B cell (primary cell): ENCODE measurements at regions not wholly inside any gene's neighbourhood (a gene's known extent, or its start where the extent isn't known, plus 50 kb on each side); places are given as distances from the start of the nearest gene placed in this dataset.

ENCODE experiments used
- ATAC-seq: fragments of 200-7000 bp; cut with Tn5 transposase; one replicate; pipeline ENCODE4 v1.10.0; 2021; ENCODE audit warnings: low read depth, mild to moderate bottlenecking, moderate number of reproducible peaks, moderate library complexity
- CTCF ChIA-PET: fragments of 350-600 bp; sonication (Branson Sonifier 250); formaldehyde crosslinking; loops from one replicate; lab custom pipeline; 2021; ENCODE audit warnings: antibody characterized with exemption, inconsistent platforms; lab: Charles Lee
- POLR2A ChIA-PET: fragments of 350-600 bp; sonication (Branson Sonifier 250); formaldehyde crosslinking; loops from one replicate; lab custom pipeline; 2021; ENCODE audit warnings: antibody characterized with exemption; lab: Charles Lee
- DNase-seq: peaks from one replicate; pipeline ENCODE4 v3.0.0; 2013
- H2AFZ ChIP-seq: 2 replicates; pipeline ENCODE4 v1.6.1; 2012; ENCODE audit warnings: mild to moderate bottlenecking, low read depth, low read length; ENCODE audit not compliant: insufficient read depth, poor library complexity, severe bottlenecking
- H3K27ac ChIP-seq, 2 donors: 1 replicate in 1 of 2; 2 replicates in 1 of 2; pipeline ENCODE4 v1.5.1; 2012 to 2013; ENCODE audit warnings: low read length in 2 of 2, mild to moderate bottlenecking in 2 of 2, moderate library complexity in 1 of 2
- H3K27me3 ChIP-seq, 4 experiments: fragments of 200-600 bp in 1 of 4; sonication (generic) in 1 of 4; replicated peaks in 1 of 4; 1 replicate in 2 of 4; 2 replicates in 2 of 4; pipeline versions ENCODE4 v1.6.1 to v1.7.0; 2013 to 2016; ENCODE audit warnings: low read length in 3 of 4, mild to moderate bottlenecking in 2 of 4, mixed read lengths in 1 of 4, moderate library complexity in 1 of 4; ENCODE audit not compliant: insufficient read depth in 4 of 4, control insufficient read depth in 3 of 4; ENCODE audit errors: control extremely low read depth in 1 of 4
- H3K36me3 ChIP-seq, 2 experiments: replicated peaks in 1 of 2; 1 replicate in 1 of 2; 2 replicates in 1 of 2; pipeline versions ENCODE4 v1.6.1 to v1.7.1; 2013; ENCODE audit warnings: low read length in 1 of 2; ENCODE audit not compliant: insufficient read depth in 2 of 2, control insufficient read depth in 1 of 2; ENCODE audit errors: control extremely low read depth in 1 of 2, extremely low read depth in 1 of 2
- H3K4me1 ChIP-seq, 2 donors: fragments of 200-600 bp in 1 of 2; sonication (generic) in 1 of 2; 1 replicate in 1 of 2; 2 replicates in 1 of 2; pipeline versions ENCODE4 v1.5.1 to v1.6.1; 2013 to 2017; ENCODE audit warnings: low read length in 2 of 2; ENCODE audit not compliant: control insufficient read depth in 2 of 2, insufficient read depth in 2 of 2
- H3K4me2 ChIP-seq: replicated peaks from 2 replicates; pipeline ENCODE3; 2012; ENCODE audit warnings: mild to moderate bottlenecking, low read depth, low read length; ENCODE audit not compliant: poor library complexity, severe bottlenecking
- H3K4me3 ChIP-seq, 5 experiments: fragments of 200-600 bp in 1 of 5; sonication (generic) in 1 of 5; 1 replicate in 3 of 5; 2 replicates in 2 of 5; pipeline versions ENCODE4 v1.5.1 to v1.7.0; 2011 to 2016; ENCODE audit warnings: low read length in 4 of 5, mild to moderate bottlenecking in 4 of 5, low read depth in 2 of 5, control low read depth in 1 of 5, moderate library complexity in 1 of 5; ENCODE audit not compliant: insufficient read depth in 1 of 5; ENCODE audit errors: control extremely low read depth in 1 of 5, extremely low read depth in 1 of 5
- H3K79me2 ChIP-seq: fragments of 200-600 bp; sonication (generic); one replicate; pipeline ENCODE4 v1.6.0; 2016; ENCODE audit warnings: low read length; ENCODE audit not compliant: control insufficient read depth, insufficient read depth
- H3K9ac ChIP-seq: fragments of 200-600 bp; sonication (generic); 2 replicates; pipeline ENCODE4 v1.6.1; 2017; ENCODE audit warnings: mild to moderate bottlenecking, low read length, moderate library complexity
- H3K9me3 ChIP-seq, 3 donors: one replicate each; pipeline versions ENCODE4 v1.6.1 to v1.7.1; 2013; ENCODE audit warnings: low read length in 2 of 3; ENCODE audit not compliant: control insufficient read depth in 2 of 3, insufficient read depth in 1 of 3; ENCODE audit errors: control extremely low read depth in 1 of 3
- H4K20me1 ChIP-seq: 2 replicates; pipeline ENCODE4 v1.6.0; 2012; ENCODE audit warnings: mild to moderate bottlenecking, low read length; ENCODE audit not compliant: insufficient read depth, control insufficient read depth, poor library complexity, severe bottlenecking
- H3K27ac Mint-ChIP-seq: one replicate; pipeline ENCODE4 v1.8.0; 2021; ENCODE audit warnings: mixed read lengths
- H3K27me3 Mint-ChIP-seq: one replicate; pipeline ENCODE4 v1.8.0; 2021; ENCODE audit warnings: mixed read lengths
- H3K4me1 Mint-ChIP-seq: one replicate; pipeline ENCODE4 v1.8.0; 2021; ENCODE audit warnings: mixed read lengths
- H3K4me3 Mint-ChIP-seq: one replicate; pipeline ENCODE4 v1.8.0; 2021; ENCODE audit warnings: mixed read lengths
- H3K9me3 Mint-ChIP-seq: one replicate; pipeline ENCODE4 v1.8.0; 2022; ENCODE audit warnings: mixed read lengths; ENCODE audit not compliant: insufficient read depth
- EZH2 ChIP-seq: IDR thresholded peaks from 2 replicates; pipeline ENCODE4 v1.6.1; 2012; ENCODE audit warnings: borderline replicate concordance, low read depth, mild to moderate bottlenecking, moderate library complexity, low read length; ENCODE audit not compliant: insufficient read depth, poor library complexity, severe bottlenecking
- WGBS: methylation state at CpG from one replicate; pipeline ENCODE4 v1.1.5; 2013; ENCODE audit warnings: missing lambda C conversion rate; ENCODE audit not compliant: insufficient coverage; 5-methylcytosine and 5-hydroxymethylcytosine counted together
- intact Hi-C: fragments of 100-400 bp; cut with micrococcal nuclease; formaldehyde crosslinking; loops from one replicate; pipeline ENCODE4 v1.10.0; 2022
- TF ChIP-seq, protein P1 (sequence below): fragments of 200-600 bp; IDR thresholded peaks from one replicate; pipeline ENCODE4 v1.8.0; 2022; ENCODE audit warnings: antibody characterized with exemption, mild to moderate bottlenecking

- Histone ChIP-seq H3K27me3 (no peaks in the 10 kb centered on the region), H2AFZ (no peak overlapping the region), H3K79me2 (no peaks in the 10 kb centered on the region), H3K4me2 (no peak overlapping the region), H3K9ac (no peak overlapping the region), H3K4me1 (no peaks in the 10 kb centered on the region), H3K9me3 (no peaks in the 10 kb centered on the region), H3K4me3 (no peak overlapping the region), H3K27ac (no peak overlapping the region), H4K20me1 (no peaks in the 10 kb centered on the region), H3K36me3 (no peaks in the 10 kb centered on the region)
- CTCF ChIA-PET: interaction anchor here (0.7 kb wide), 1 partner anchor 307 kb away, joined by 5 read pairs; no protein-coding TSS in a partner anchor
- H3K27me3 Mint-ChIP-seq: no peaks in the 10 kb centered on the region
- WGBS: 100% methylated on average over 1 of the region's 7 CpGs
- H3K4me3 Mint-ChIP-seq: no peak overlapping the region
- POLR2A ChIA-PET: no interaction called here
- ATAC-seq (no peak), DNase-seq (no peak)
- intact Hi-C loops: no loop called here
- H3K9me3 Mint-ChIP-seq: no peaks in the 10 kb centered on the region
- no peak overlapping the region for H3K27ac Mint-ChIP-seq
- TF ChIP-seq EZH2: no peak
- TF ChIP-seq, protein P1, sequence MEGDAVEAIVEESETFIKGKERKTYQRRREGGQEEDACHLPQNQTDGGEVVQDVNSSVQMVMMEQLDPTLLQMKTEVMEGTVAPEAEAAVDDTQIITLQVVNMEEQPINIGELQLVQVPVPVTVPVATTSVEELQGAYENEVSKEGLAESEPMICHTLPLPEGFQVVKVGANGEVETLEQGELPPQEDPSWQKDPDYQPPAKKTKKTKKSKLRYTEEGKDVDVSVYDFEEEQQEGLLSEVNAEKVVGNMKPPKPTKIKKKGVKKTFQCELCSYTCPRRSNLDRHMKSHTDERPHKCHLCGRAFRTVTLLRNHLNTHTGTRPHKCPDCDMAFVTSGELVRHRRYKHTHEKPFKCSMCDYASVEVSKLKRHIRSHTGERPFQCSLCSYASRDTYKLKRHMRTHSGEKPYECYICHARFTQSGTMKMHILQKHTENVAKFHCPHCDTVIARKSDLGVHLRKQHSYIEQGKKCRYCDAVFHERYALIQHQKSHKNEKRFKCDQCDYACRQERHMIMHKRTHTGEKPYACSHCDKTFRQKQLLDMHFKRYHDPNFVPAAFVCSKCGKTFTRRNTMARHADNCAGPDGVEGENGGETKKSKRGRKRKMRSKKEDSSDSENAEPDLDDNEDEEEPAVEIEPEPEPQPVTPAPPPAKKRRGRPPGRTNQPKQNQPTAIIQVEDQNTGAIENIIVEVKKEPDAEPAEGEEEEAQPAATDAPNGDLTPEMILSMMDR: no peak
- no peaks in the 10 kb centered on the region for H3K4me1 Mint-ChIP-seq
Measured at GRCh38 chr3:148366743-148367410, 330.8 kb upstream of the AGTR1 start.

DNA sequence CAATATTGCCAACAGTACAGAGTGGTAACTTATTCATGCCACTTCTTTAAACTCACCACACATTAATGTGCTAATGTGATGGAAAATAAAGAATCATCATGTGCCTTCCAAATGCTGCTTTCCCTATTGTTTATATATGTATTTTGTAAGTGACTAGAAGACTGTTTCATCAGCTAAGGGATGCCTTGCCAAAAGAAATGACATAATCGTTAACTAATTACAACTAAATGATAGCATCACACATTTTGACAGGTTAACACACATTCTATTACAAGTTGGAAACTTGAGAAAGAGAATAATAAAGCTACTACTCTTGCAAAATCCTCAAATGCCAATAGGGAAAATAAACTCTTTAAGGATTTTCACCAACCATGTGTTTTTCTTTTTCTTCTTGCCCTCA is 329.9 kb upstream of the AGTR1 start:
- H3K79me2 ChIP-seq: no peaks in the 10 kb centered on the region
- H4K20me1 ChIP-seq: no peaks in the 10 kb centered on the region
- intact Hi-C loops: no loop called here
- no peak overlapping the region for H3K27ac ChIP-seq
- no peak overlapping the region for H3K4me3 ChIP-seq
- ChIA-PET CTCF (interaction anchor here (0.7 kb wide), 1 partner anchor 306 kb away, joined by 5 read pairs; no protein-coding TSS in a partner anchor), POLR2A (no interaction called here)
- H3K4me3 Mint-ChIP-seq: no peak overlapping the region
- TF ChIP-seq, protein P1: no peak
- no peak overlapping the region for H3K9ac ChIP-seq
- no peaks in the 10 kb centered on the region for H3K27me3 ChIP-seq
- H3K27me3 Mint-ChIP-seq: no peaks in the 10 kb centered on the region
- H3K4me1 ChIP-seq: no peaks in the 10 kb centered on the region
- no peaks in the 10 kb centered on the region for H3K4me1 Mint-ChIP-seq
- no peaks in the 10 kb centered on the region for H3K9me3 Mint-ChIP-seq
- H3K9me3 ChIP-seq: no peaks in the 10 kb centered on the region
- ATAC-seq: no peak
- no peak for DNase-seq
- no peak overlapping the region for H2AFZ ChIP-seq
- no peak overlapping the region for H3K4me2 ChIP-seq
- WGBS: no CpG with 5 or more reads among the region's 1 CpG
- H3K27ac Mint-ChIP-seq: no peak overlapping the region
- no peaks in the 10 kb centered on the region for H3K36me3 ChIP-seq
